CD14-positive monocyte (primary cell): ENCODE measurements at regions not wholly inside any gene's neighbourhood (a gene's known extent, or its start where the extent isn't known, plus 50 kb on each side); places are given as distances from the start of the nearest gene placed in this dataset.

Experiments
- DNase-seq, 3 donors: peaks; one replicate each; pipeline ENCODE4 v3.0.0-alpha.2; 2011 to 2022
- H2AFZ ChIP-seq: 2 replicates; pipeline ENCODE4 v1.6.0; 2012; ENCODE audit warnings: mild to moderate bottlenecking, low read depth, low read length, inconsistent platforms; ENCODE audit not compliant: insufficient read depth, poor library complexity, severe bottlenecking
- H3K27ac ChIP-seq, 2 donors: 1 replicate in 1 of 2; 2 replicates in 1 of 2; pipeline ENCODE4 v1.5.1; 2012 to 2013; ENCODE audit warnings: low read length in 2 of 2, control low read depth in 1 of 2, inconsistent platforms in 1 of 2, low read depth in 1 of 2, mild to moderate bottlenecking in 1 of 2
- H3K27me3 ChIP-seq, 2 donors: one replicate each; pipeline versions ENCODE4 v1.6.0 to v1.6.1; 2011 to 2013; ENCODE audit warnings: low read length in 2 of 2; ENCODE audit not compliant: control insufficient read depth in 2 of 2, insufficient read depth in 2 of 2
- H3K36me3 ChIP-seq, 2 donors: replicated peaks in 1 of 2; 1 replicate in 1 of 2; 2 replicates in 1 of 2; pipeline versions ENCODE4 v1.5.1 to v1.6.1; 2012 to 2013; ENCODE audit warnings: low read length in 2 of 2, control low read depth in 1 of 2, inconsistent platforms in 1 of 2, mild to moderate bottlenecking in 1 of 2; ENCODE audit not compliant: insufficient read depth in 2 of 2, control insufficient read depth in 1 of 2
- H3K4me1 ChIP-seq, 2 donors: 1 replicate in 1 of 2; 2 replicates in 1 of 2; pipeline versions ENCODE4 v1.5.1 to v1.6.1; 2012 to 2013; ENCODE audit warnings: low read length in 2 of 2, control low read depth in 1 of 2, inconsistent platforms in 1 of 2, mild to moderate bottlenecking in 1 of 2, moderate library complexity in 1 of 2; ENCODE audit not compliant: insufficient read depth in 2 of 2, control insufficient read depth in 1 of 2
- H3K4me2 ChIP-seq: replicated peaks from 2 replicates; pipeline ENCODE3; 2012; ENCODE audit warnings: low read length, moderate library complexity, mild to moderate bottlenecking; ENCODE audit not compliant: poor library complexity, severe bottlenecking; ENCODE audit errors: extremely low read depth
- H3K4me3 ChIP-seq, 3 experiments: fragments of 200-600 bp in 1 of 3; sonication (generic) in 1 of 3; replicated peaks in 1 of 3; 1 replicate in 2 of 3; 2 replicates in 1 of 3; pipeline ENCODE4 v1.5.1; 2011 to 2013; ENCODE audit warnings: low read length in 3 of 3, mild to moderate bottlenecking in 3 of 3, control low read depth in 2 of 3, low read depth in 2 of 3, inconsistent platforms in 1 of 3, moderate library complexity in 1 of 3
- H3K79me2 ChIP-seq: 2 replicates; pipeline ENCODE4 v1.6.0; 2012; ENCODE audit warnings: mild to moderate bottlenecking, control low read depth, inconsistent platforms, low read length, moderate library complexity; ENCODE audit not compliant: insufficient read depth
- H3K9ac ChIP-seq: 2 replicates; pipeline ENCODE4 v1.6.0; 2017; ENCODE audit warnings: low read length, mild to moderate bottlenecking; ENCODE audit not compliant: insufficient read depth, poor library complexity, severe bottlenecking
- H3K9me3 ChIP-seq, 2 donors: replicated peaks in 1 of 2; 1 replicate in 1 of 2; 2 replicates in 1 of 2; pipeline versions ENCODE4 v1.5.1 to v1.6.1; 2012 to 2013; ENCODE audit warnings: low read length in 2 of 2, control low read depth in 1 of 2; ENCODE audit not compliant: control insufficient read depth in 1 of 2, insufficient read depth in 1 of 2
- H4K20me1 ChIP-seq: 2 replicates; pipeline ENCODE4 v1.6.0; 2012; ENCODE audit warnings: mild to moderate bottlenecking, low read length, control low read depth, moderate library complexity; ENCODE audit not compliant: insufficient read depth
- H3K27ac Mint-ChIP-seq, 7 donors: one replicate each; pipeline ENCODE4 v1.8.0; 2020; ENCODE audit warnings: mild to moderate bottlenecking in 7 of 7, mixed read lengths in 7 of 7, moderate library complexity in 6 of 7, inconsistent platforms in 2 of 7
- H3K27me3 Mint-ChIP-seq, 3 donors: one replicate each; pipeline ENCODE4 v1.8.0; 2021 to 2022; ENCODE audit warnings: low read depth in 3 of 3, mild to moderate bottlenecking in 3 of 3, mixed read lengths in 3 of 3, moderate library complexity in 3 of 3, inconsistent platforms in 1 of 3
- H3K36me3 Mint-ChIP-seq, 2 donors: one replicate each; pipeline ENCODE4 v1.8.0; 2020; ENCODE audit warnings: mixed read lengths in 2 of 2, inconsistent platforms in 1 of 2, mild to moderate bottlenecking in 1 of 2
- H3K4me1 Mint-ChIP-seq: one replicate; pipeline ENCODE4 v1.8.0; 2020; ENCODE audit warnings: mild to moderate bottlenecking, mixed read lengths
- H3K4me3 Mint-ChIP-seq, 2 donors: one replicate each; pipeline ENCODE4 v1.8.0; 2020; ENCODE audit warnings: mild to moderate bottlenecking in 2 of 2, mixed read lengths in 2 of 2, moderate library complexity in 1 of 2
- H3K9me3 Mint-ChIP-seq, 7 donors: one replicate each; pipeline ENCODE4 v1.8.0; 2020 to 2022; ENCODE audit warnings: mixed read lengths in 7 of 7, mild to moderate bottlenecking in 6 of 7, moderate library complexity in 6 of 7, inconsistent platforms in 2 of 7
- CTCF ChIP-seq: fragments of 200-600 bp; IDR thresholded peaks from one replicate; pipeline ENCODE4 v1.8.0; 2022; ENCODE audit warnings: antibody characterized with exemption, mild to moderate bottlenecking
- WGBS: methylation state at CpG from one replicate; pipeline ENCODE4 v1.1.5; 2013; ENCODE audit warnings: missing lambda C conversion rate; ENCODE audit not compliant: insufficient coverage; 5-methylcytosine and 5-hydroxymethylcytosine counted together
- intact Hi-C, 2 donors: fragments of 100-400 bp; cut with micrococcal nuclease; formaldehyde crosslinking; loops; one replicate each; pipeline versions ENCODE4 v1.15.0 to v1.15.1; 2023

- Mint-ChIP-seq H3K36me3 (no peaks in the 10 kb centered on the region), H3K27ac (no peak overlapping the region), H3K4me3 (no peak overlapping the region), H3K4me1 (peaks cover 19% of the 10 kb centered on the region), H3K27me3 (peaks cover 0 to 2% (median 1%) of the 10 kb centered on the region in 3 donors), H3K9me3 (peaks cover 1 to 5% (median 3%) of the 10 kb centered on the region in 7 donors)
- H3K9ac ChIP-seq = no peak overlapping the region
- H4K20me1 ChIP-seq = no peaks in the 10 kb centered on the region
- TF ChIP-seq CTCF = no peak
- H3K79me2 ChIP-seq = no peaks in the 10 kb centered on the region
- no peak overlapping the region for H3K27ac ChIP-seq
- H3K36me3 ChIP-seq = no peaks in the 10 kb centered on the region
- H3K4me1 ChIP-seq = peaks cover 22 to 27% of the 10 kb centered on the region in 2 donors
- no peak overlapping the region for H2AFZ ChIP-seq
- intact Hi-C loops = no loop called here
- H3K9me3 ChIP-seq = peaks cover 0 to 2% of the 10 kb centered on the region in 2 donors
- DNase-seq = no peak
- no peak overlapping the region for H3K4me3 ChIP-seq
- H3K27me3 ChIP-seq = no peaks in the 10 kb centered on the region
- H3K4me2 ChIP-seq = no peak overlapping the region
Measured at GRCh38 chr22:27120036-27120435, 462.6 kb downstream of the MIAT start.

GRCh38 chr22:27122574-27122973 lies 465.2 kb downstream of the MIAT start:
- Histone ChIP-seq H3K9ac (no peak overlapping the region), H3K36me3 (no peaks in the 10 kb centered on the region), H3K4me3 (no peak overlapping the region), H3K27me3 (no peaks in the 10 kb centered on the region), H3K4me2 (no peak overlapping the region), H3K27ac (no peak overlapping the region), H3K4me1 (peaks cover 21 to 24% of the 10 kb centered on the region in 2 donors), H4K20me1 (no peaks in the 10 kb centered on the region), H3K9me3 (peaks cover 0 to 2% of the 10 kb centered on the region in 2 donors), H3K79me2 (no peaks in the 10 kb centered on the region), H2AFZ (no peak overlapping the region)
- TF ChIP-seq CTCF = no peak
- Mint-ChIP-seq H3K4me3 (no peak overlapping the region), H3K27ac (no peak overlapping the region), H3K4me1 (peaks cover 19% of the 10 kb centered on the region), H3K27me3 (peaks cover 0 to 3% (median 0%) of the 10 kb centered on the region in 3 donors), H3K9me3 (peaks cover 1 to 5% (median 3%) of the 10 kb centered on the region in 7 donors), H3K36me3 (no peaks in the 10 kb centered on the region)
- no peak for DNase-seq
- intact Hi-C loops = no loop called here
- 93% methylated on average over 3 of the region's 11 CpGs for WGBS
